Testis (tissue), 2 donors: ENCODE measurements at regions not wholly inside any gene's neighbourhood (a gene's known extent, or its start where the extent isn't known, plus 50 kb on each side); places are given as distances from the start of the nearest gene placed in this dataset.

ENCODE experiments used
- CTCF ChIP-seq, 3 experiments: fragments of 450-650 bp in 2 of 3; fragments of 200-600 bp in 1 of 3; sonication (generic) in 1 of 3; IDR thresholded peaks; one replicate each; pipeline ENCODE4 v1.5.1; 2016 to 2019; ENCODE audit warnings: antibody characterized with exemption in 3 of 3, mild to moderate bottlenecking in 2 of 3, moderate library complexity in 1 of 3
- POLR2A ChIP-seq: fragments of 450-650 bp; IDR thresholded peaks from one replicate; pipeline ENCODE4 v1.6.1; 2017; ENCODE audit warnings: antibody characterized with exemption, mild to moderate bottlenecking, moderate library complexity

GRCh38 chr6:6857528-6857927, 250.2 kb upstream of the RREB1 start:
- TF ChIP-seq CTCF (IDR thresholded peaks at IDR 0.05): no peak
- no peak for TF ChIP-seq POLR2A
